Prostate gland (tissue), 2 donors: ENCODE measurements at regions not wholly inside any gene's neighbourhood (a gene's known extent, or its start where the extent isn't known, plus 50 kb on each side); places are given as distances from the start of the nearest gene placed in this dataset.

Source experiments
- POLR2A ChIP-seq: fragments of 450-650 bp; IDR thresholded peaks from one replicate; pipeline ENCODE4 v1.6.1; 2016; ENCODE audit warnings: antibody characterized with exemption, mild to moderate bottlenecking
- POLR2AphosphoS5 ChIP-seq: sonication (generic); formaldehyde crosslinking; IDR thresholded peaks from one replicate; pipeline ENCODE4 v1.6.1; 2017; ENCODE audit warnings: antibody characterized with exemption
- TF ChIP-seq, protein P1 (sequence below), 4 experiments: fragments of 200-600 bp in 2 of 4; fragments of 450-650 bp in 2 of 4; sonication (generic) in 2 of 4; IDR thresholded peaks; 1 replicate in 3 of 4; 2 replicates in 1 of 4; pipeline ENCODE4 v1.5.1; 2016 to 2019; ENCODE audit warnings: antibody characterized with exemption in 4 of 4, mild to moderate bottlenecking in 2 of 4, moderate library complexity in 2 of 4

DNA sequence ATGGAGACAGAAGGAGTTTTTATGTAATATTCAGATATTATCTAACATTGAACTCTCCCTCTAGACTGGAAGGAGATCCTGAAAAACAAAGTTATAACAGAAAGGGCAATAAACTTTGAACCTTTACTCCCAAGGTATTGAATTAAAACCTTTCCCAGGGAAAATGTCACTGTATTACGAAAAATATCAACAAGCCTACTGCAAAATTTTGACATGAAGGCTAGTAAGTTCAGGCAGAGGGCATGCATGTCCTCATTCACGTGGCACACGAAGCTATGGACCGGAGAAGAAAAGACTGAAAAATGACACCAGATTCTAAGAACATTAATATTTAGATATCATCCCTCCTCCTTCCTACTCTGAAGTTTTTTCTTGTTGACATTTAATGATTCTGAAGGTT is 638.8 kb downstream of the LRRC70 start:
- TF ChIP-seq, protein P1, sequence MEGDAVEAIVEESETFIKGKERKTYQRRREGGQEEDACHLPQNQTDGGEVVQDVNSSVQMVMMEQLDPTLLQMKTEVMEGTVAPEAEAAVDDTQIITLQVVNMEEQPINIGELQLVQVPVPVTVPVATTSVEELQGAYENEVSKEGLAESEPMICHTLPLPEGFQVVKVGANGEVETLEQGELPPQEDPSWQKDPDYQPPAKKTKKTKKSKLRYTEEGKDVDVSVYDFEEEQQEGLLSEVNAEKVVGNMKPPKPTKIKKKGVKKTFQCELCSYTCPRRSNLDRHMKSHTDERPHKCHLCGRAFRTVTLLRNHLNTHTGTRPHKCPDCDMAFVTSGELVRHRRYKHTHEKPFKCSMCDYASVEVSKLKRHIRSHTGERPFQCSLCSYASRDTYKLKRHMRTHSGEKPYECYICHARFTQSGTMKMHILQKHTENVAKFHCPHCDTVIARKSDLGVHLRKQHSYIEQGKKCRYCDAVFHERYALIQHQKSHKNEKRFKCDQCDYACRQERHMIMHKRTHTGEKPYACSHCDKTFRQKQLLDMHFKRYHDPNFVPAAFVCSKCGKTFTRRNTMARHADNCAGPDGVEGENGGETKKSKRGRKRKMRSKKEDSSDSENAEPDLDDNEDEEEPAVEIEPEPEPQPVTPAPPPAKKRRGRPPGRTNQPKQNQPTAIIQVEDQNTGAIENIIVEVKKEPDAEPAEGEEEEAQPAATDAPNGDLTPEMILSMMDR (IDR thresholded peaks at IDR 0.05) = no peak
- TF ChIP-seq POLR2A (no peak), POLR2AphosphoS5 (no peak)
